Mesodermal cell (in vitro differentiated cells): ENCODE measurements at regions not wholly inside any gene's neighbourhood (a gene's known extent, or its start where the extent isn't known, plus 50 kb on each side); places are given as distances from the start of the nearest gene placed in this dataset.
"Not testable (repeated sequence)": the region's sequence is repeated elsewhere in the genome, so short reads cannot be mapped to it uniquely, and the experiment has no call there.

ENCODE experiments used
- H3K27ac ChIP-seq: 2 replicates; pipeline ENCODE4 v1.7.0; 2013; ENCODE audit warnings: mild to moderate bottlenecking, low read depth, low read length, moderate library complexity; ENCODE audit not compliant: severe bottlenecking
- H3K36me3 ChIP-seq: 2 replicates; pipeline ENCODE4 v1.7.1; 2013; ENCODE audit warnings: mild to moderate bottlenecking, low read length, moderate library complexity; ENCODE audit not compliant: control insufficient read depth, insufficient read depth
- H3K4me1 ChIP-seq: one replicate; pipeline ENCODE4 v1.7.1; 2013; ENCODE audit warnings: mild to moderate bottlenecking, low read length; ENCODE audit not compliant: insufficient read depth, control insufficient read depth, poor library complexity, severe bottlenecking
- H3K4me3 ChIP-seq: 2 replicates; pipeline ENCODE4 v1.7.0; 2013; ENCODE audit warnings: low read length, control low read depth, mild to moderate bottlenecking; ENCODE audit not compliant: insufficient read depth, poor library complexity, severe bottlenecking; ENCODE audit errors: extremely low read depth
- H3K9me3 ChIP-seq: 2 replicates; pipeline ENCODE4 v1.7.1; 2013; ENCODE audit warnings: mild to moderate bottlenecking, low read length, moderate library complexity; ENCODE audit not compliant: control insufficient read depth
- WGBS, 2 experiments: methylation state at CpG; one replicate each; pipeline ENCODE4 v1.1.5; 2013; ENCODE audit warnings: missing lambda C conversion rate in 2 of 2; ENCODE audit not compliant: insufficient coverage in 2 of 2; 5-methylcytosine and 5-hydroxymethylcytosine counted together

GRCh38 chr16:66023481-66023880, 343.0 kb upstream of the CDH5 start:
- H3K36me3 ChIP-seq: no peaks in the 10 kb centered on the region
- 78 to 100% methylated on average over 3 of the region's 3 CpGs for WGBS, 2 experiments
- H3K4me1 ChIP-seq: peaks cover 5% of the 10 kb centered on the region
- no peak overlapping the region for H3K27ac ChIP-seq
- no peak overlapping the region for H3K4me3 ChIP-seq
- H3K9me3 ChIP-seq: peaks cover 16% of the 10 kb centered on the region

GRCh38 chr16:66020642-66021041, 345.8 kb upstream of the CDH5 start:
- H3K27ac ChIP-seq: no peak overlapping the region
- peaks cover 16% of the 10 kb centered on the region for H3K9me3 ChIP-seq
- no peaks in the 10 kb centered on the region for H3K36me3 ChIP-seq
- no peak overlapping the region for H3K4me3 ChIP-seq
- peaks cover 5% of the 10 kb centered on the region for H3K4me1 ChIP-seq

- Histone ChIP-seq H3K36me3 (no peaks in the 10 kb centered on the region), H3K4me3 (no peak overlapping the region), H3K9me3 (peaks cover 16% of the 10 kb centered on the region), H3K4me1 (peaks cover 5% of the 10 kb centered on the region), H3K27ac (no peak overlapping the region)
- 95 to 100% methylated on average over 1 to 2 of the region's 2 CpGs for WGBS, 2 experiments
Observed at GRCh38 chr16:66020046-66020445, 346.4 kb upstream of the CDH5 start.

- H3K9me3 ChIP-seq: peaks cover 11% of the 10 kb centered on the region
- H3K36me3 ChIP-seq, H3K4me3 ChIP-seq, H3K27ac ChIP-seq, H3K4me1 ChIP-seq: not testable (repeated sequence)
- WGBS, 2 experiments: 100% methylated on average over 1 to 2 of the region's 3 CpGs
Observed at GRCh38 chr16:66019502-66019901, 347.0 kb upstream of the CDH5 start.

GRCh38 chr16:66014221-66014620, 352.3 kb upstream of the CDH5 start:
- Histone ChIP-seq H3K4me3 (no peak overlapping the region), H3K27ac (no peak overlapping the region), H3K36me3 (no peaks in the 10 kb centered on the region), H3K4me1 (no peaks in the 10 kb centered on the region), H3K9me3 (no peaks in the 10 kb centered on the region)
- 100% methylated on average over 1 of the region's 2 CpGs; no CpG with 5 or more reads in 1 of the 2 experiments for WGBS, 2 experiments

GRCh38 chr16:66013486-66013885, 353.0 kb upstream of the CDH5 start:
- H3K27ac ChIP-seq: no peak overlapping the region
- no peaks in the 10 kb centered on the region for H3K9me3 ChIP-seq
- H3K4me1 ChIP-seq: no peaks in the 10 kb centered on the region
- WGBS, 2 experiments: 86% methylated on average over 2 of the region's 2 CpGs
- H3K4me3 ChIP-seq: no peak overlapping the region
- no peaks in the 10 kb centered on the region for H3K36me3 ChIP-seq

GRCh38 chr16:66008136-66008535, 358.4 kb upstream of the CDH5 start:
- no peaks in the 10 kb centered on the region for H3K9me3 ChIP-seq
- no peaks in the 10 kb centered on the region for H3K4me1 ChIP-seq
- whole genome bisulfite sequencing, 2 experiments: 67 to 96% methylated on average over 1 to 4 of the region's 4 CpGs
- H3K27ac ChIP-seq: no peak overlapping the region
- no peaks in the 10 kb centered on the region for H3K36me3 ChIP-seq
- H3K4me3 ChIP-seq: no peak overlapping the region

GRCh38 chr16:66007717-66008116, 358.8 kb upstream of the CDH5 start:
- 82 to 89% methylated on average over 2 to 5 of the region's 6 CpGs for WGBS, 2 experiments
- no peak overlapping the region for H3K4me3 ChIP-seq
- no peak overlapping the region for H3K27ac ChIP-seq
- H3K36me3 ChIP-seq: no peaks in the 10 kb centered on the region
- no peaks in the 10 kb centered on the region for H3K9me3 ChIP-seq
- H3K4me1 ChIP-seq: no peaks in the 10 kb centered on the region

- no peaks in the 10 kb centered on the region for H3K4me1 ChIP-seq
- no peak overlapping the region for H3K27ac ChIP-seq
- WGBS, 2 experiments: 97% methylated on average over 8 to 9 of the region's 9 CpGs
- no peak overlapping the region for H3K4me3 ChIP-seq
- no peaks in the 10 kb centered on the region for H3K9me3 ChIP-seq
- H3K36me3 ChIP-seq: no peaks in the 10 kb centered on the region
Observed at GRCh38 chr16:66006485-66006884, 360.0 kb upstream of the CDH5 start.

GRCh38 chr16:66004699-66005098, 361.8 kb upstream of the CDH5 start:
- H3K9me3 ChIP-seq: no peaks in the 10 kb centered on the region
- H3K27ac ChIP-seq: no peak overlapping the region
- 47 to 67% methylated on average over 1 to 2 of the region's 3 CpGs for WGBS, 2 experiments
- H3K36me3 ChIP-seq: no peaks in the 10 kb centered on the region
- no peak overlapping the region for H3K4me3 ChIP-seq
- H3K4me1 ChIP-seq: no peaks in the 10 kb centered on the region

GRCh38 chr16:66003201-66003600, 363.3 kb upstream of the CDH5 start:
- Histone ChIP-seq H3K4me3 (no peak overlapping the region), H3K36me3 (no peaks in the 10 kb centered on the region), H3K4me1 (no peaks in the 10 kb centered on the region), H3K27ac (no peak overlapping the region), H3K9me3 (no peaks in the 10 kb centered on the region)
- 92 to 100% methylated on average over 1 to 2 of the region's 2 CpGs for WGBS, 2 experiments

- Histone ChIP-seq H3K36me3 (no peaks in the 10 kb centered on the region), H3K9me3 (no peaks in the 10 kb centered on the region), H3K27ac (no peak overlapping the region), H3K4me1 (no peaks in the 10 kb centered on the region), H3K4me3 (no peak overlapping the region)
- 88 to 100% methylated on average over 3 of the region's 7 CpGs for WGBS, 2 experiments
Observed at GRCh38 chr16:66002601-66003000, 363.9 kb upstream of the CDH5 start.
